ENCODE measurements at regions not wholly inside any gene's neighbourhood (a gene's known extent, or its start where the extent isn't known, plus 50 kb on each side); places are given as distances from the start of the nearest gene placed in this dataset.
"Not testable (repeated sequence)": the region's sequence is repeated elsewhere in the genome, so short reads cannot be mapped to it uniquely, and the experiment has no call there.

GRCh38 chr12:114131824-114132223 is 165.7 kb upstream of the RBM19 start:
- DNase-seq (ENCODE audit: low read depth), result no peak

- DNase-seq (ENCODE audit: low read depth), result no peak
Observed at GRCh38 chr12:114123108-114123507, 157.0 kb upstream of the RBM19 start.

GRCh38 chr12:114122016-114122415 is 155.9 kb upstream of the RBM19 start:
- DNase-seq (ENCODE audit: low read depth), result no peak

- DNase-seq (ENCODE audit: low read depth), result no peak
Observed at GRCh38 chr12:114119316-114119715, 153.2 kb upstream of the RBM19 start.

- no peak for DNase-seq (ENCODE audit: low read depth)
Observed at GRCh38 chr12:114096461-114096860, 130.3 kb upstream of the RBM19 start.

- no peak for DNase-seq (ENCODE audit: low read depth)
Observed at GRCh38 chr12:114093520-114093919, 127.4 kb upstream of the RBM19 start.

GRCh38 chr12:114092981-114093380 is 126.9 kb upstream of the RBM19 start:
- DNase-seq (ENCODE audit: low read depth), result no peak

GRCh38 chr12:114090211-114090610 is 124.1 kb upstream of the RBM19 start:
- peak; percentile 13 for DNase-seq (ENCODE audit: low read depth)

- DNase-seq (ENCODE audit: low read depth), result no peak
Observed at GRCh38 chr12:114073076-114073475, 107.0 kb upstream of the RBM19 start.

GRCh38 chr12:114069507-114069906 is 103.4 kb upstream of the RBM19 start:
- DNase-seq (ENCODE audit: low read depth), result no peak

- DNase-seq (ENCODE audit: low read depth), result no peak
Observed at GRCh38 chr12:114064497-114064896, 98.4 kb upstream of the RBM19 start.

GRCh38 chr12:114064034-114064433 is 97.9 kb upstream of the RBM19 start:
- not testable (repeated sequence) for DNase-seq (ENCODE audit: low read depth)

GRCh38 chr12:114063435-114063834 is 97.3 kb upstream of the RBM19 start:
- DNase-seq (ENCODE audit: low read depth), result no peak

GRCh38 chr12:114056351-114056750 is 90.2 kb upstream of the RBM19 start:
- not testable (repeated sequence) for DNase-seq (ENCODE audit: low read depth)

- no peak for DNase-seq (ENCODE audit: low read depth)
Observed at GRCh38 chr12:114054982-114055381, 88.9 kb upstream of the RBM19 start.

- DNase-seq (ENCODE audit: low read depth), result no peak
Observed at GRCh38 chr12:114046236-114046998, 80.3 kb upstream of the RBM19 start.

GRCh38 chr12:114045349-114045748 is 79.2 kb upstream of the RBM19 start:
- no peak for DNase-seq (ENCODE audit: low read depth)

- no peak for DNase-seq (ENCODE audit: low read depth)
Observed at GRCh38 chr12:114041590-114041989, 75.5 kb upstream of the RBM19 start.

GRCh38 chr12:114041136-114041535 is 75.0 kb upstream of the RBM19 start:
- DNase-seq (ENCODE audit: low read depth), result no peak

GRCh38 chr12:114038962-114039361 is 72.8 kb upstream of the RBM19 start:
- DNase-seq (ENCODE audit: low read depth), result no peak

- no peak for DNase-seq (ENCODE audit: low read depth)
Observed at GRCh38 chr12:114032801-114033200, 66.7 kb upstream of the RBM19 start.

GRCh38 chr12:114030451-114030850 is 64.3 kb upstream of the RBM19 start:
- no peak for DNase-seq (ENCODE audit: low read depth)

GRCh38 chr12:114026805-114027204 is 60.7 kb upstream of the RBM19 start:
- no peak for DNase-seq (ENCODE audit: low read depth)

- no peak for DNase-seq (ENCODE audit: low read depth)
Observed at GRCh38 chr12:114025935-114026334, 59.8 kb upstream of the RBM19 start.
